ENCODE measurements at regions not wholly inside any gene's neighbourhood (a gene's known extent, or its start where the extent isn't known, plus 50 kb on each side); places are given as distances from the start of the nearest gene placed in this dataset.
A peak's percentile ranks its signal among the peaks of the same experiment; 100 is the strongest.

DNA sequence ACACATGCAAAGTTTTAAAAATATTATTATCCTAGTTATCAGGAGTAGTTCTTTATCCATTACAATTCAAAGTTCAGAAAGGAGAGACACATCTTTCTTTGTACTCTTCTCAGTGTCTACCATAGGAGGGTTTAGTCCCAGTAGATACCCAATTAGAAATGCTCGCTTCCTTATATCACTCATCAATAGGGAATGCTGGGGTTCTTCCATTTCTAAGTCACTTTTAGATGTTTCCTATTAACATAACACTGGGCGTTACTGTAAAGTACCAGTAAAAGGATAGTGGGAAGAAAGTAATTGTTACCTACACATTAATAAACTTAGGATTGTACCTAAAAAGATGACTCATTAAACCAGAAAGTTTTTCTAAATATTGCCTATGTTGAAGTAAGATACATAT, 348.3 kb upstream of the CDH6 start:
- no peak for DNase-seq

DNA sequence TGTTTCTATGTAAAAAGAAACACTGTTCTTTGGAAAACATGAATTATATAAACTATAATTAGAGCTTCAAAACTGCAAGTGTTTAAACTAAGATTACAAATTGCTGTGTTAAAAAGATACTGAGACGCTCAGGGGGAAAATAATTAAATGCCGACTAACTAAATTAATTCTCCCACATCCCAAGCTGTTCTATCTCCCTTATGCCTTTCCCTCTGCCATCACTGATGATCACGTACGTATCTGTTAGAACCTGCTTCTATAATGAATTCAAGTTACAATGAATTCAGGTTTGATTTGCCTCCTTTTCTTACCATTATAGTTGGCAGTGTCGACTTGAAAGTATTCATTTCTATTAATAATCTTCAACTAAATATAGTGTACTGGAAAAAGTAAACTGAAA, 349.9 kb upstream of the CDH6 start:
- no peak for DNase-seq

DNA sequence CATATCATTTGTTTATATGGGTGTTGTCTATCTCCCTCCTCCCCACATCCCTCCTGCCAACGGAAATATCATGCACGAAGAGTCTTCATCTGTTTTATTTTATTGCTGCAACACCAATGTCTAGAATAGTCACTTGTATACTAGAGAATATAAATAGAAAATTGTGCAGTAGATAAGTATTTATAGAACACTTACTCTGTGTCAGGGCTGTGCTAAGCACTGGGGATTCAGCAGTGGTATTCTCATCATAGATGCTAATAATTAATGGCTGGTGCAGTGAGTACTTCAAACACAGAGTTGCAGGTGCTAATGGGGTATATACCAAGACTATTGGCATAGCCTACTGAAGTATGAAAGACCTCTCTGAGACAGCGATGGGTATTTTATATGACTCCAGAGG, 353.5 kb upstream of the CDH6 start:
- no peak for DNase-seq

DNA sequence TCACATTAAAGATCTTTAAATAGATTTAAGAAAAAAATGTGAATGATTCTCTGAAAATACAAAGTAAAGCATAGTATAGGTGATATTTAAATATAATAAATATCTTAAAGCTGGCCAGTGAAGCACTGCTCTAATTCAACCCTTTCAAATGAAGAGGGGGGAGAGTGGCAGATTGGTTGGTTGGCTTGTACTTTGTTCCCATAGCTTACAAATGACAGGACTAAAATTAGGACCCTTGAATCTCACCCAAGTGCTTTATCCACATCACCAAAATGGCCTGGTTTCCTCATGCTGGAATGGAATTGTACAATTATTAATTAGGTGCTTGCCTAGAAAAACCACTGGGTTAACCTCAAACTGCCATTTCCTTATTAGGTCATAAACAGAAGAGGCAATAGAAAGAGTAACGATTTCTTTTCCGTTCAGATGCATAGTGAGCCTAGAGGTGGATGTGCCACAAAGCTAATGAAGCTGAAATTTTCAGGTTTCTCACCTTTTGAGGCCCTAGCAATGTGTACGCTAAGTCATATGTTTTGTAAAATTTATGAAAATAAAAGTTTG, 354.5 kb upstream of the CDH6 start:
- no peak for DNase-seq

DNA sequence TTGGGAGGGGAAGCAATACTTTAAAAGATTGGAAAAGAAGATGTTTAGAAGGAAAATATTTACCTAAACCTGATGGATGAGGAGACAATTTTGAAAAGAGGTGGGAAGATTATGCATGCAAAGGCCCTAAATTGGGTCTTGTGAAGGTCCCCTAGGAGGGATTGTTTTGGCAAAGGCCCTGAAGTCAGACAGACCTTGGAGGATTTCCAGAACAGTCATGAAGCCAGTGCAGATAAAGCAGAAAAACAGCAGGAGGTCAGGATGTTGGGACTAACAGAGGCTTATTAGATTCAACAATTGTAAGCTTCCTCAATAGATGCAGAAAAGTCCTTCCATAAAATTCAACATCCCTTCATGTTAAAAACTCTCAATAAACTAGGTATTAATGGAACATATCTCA, 361.0 kb upstream of the CDH6 start:
- DNase-seq: no peak

DNA sequence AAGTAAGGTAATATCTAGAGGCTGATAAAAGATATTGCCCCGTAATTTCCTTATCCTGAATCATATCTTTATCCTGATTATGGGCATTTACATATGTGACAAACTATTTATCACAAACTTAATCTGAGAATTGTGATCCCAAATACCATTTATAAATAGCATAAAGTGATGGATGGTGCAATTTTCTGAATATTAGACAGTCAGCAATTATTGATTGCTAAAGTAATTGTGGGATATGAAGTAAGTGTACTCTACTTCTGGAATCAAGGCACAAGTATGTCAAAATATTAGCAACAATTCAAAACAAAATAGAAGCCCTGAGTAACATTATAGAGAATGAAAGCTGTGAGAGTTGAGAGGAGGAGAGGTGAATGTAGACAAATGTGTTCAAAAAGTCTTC, 361.9 kb upstream of the CDH6 start:
- no peak for DNase-seq

DNA sequence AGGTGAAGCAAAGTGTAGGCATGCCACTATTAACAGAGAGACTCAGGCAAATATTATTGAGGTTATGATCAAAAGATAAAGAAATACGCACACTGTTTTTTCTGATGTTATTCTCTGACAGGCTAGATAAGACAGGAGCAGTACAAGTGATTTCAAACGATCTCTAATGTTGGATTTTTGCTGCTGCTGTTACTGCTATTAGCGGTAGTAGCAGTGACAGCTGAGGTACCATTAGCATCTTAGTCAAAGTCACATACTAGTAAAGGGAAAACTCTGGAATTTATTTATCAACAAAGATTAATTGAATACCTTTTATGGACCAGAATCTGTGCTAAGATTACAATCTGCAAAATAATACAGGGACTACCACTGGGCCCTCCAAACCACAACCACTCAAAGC, 362.4 kb upstream of the CDH6 start:
- DNase-seq: no peak

DNA sequence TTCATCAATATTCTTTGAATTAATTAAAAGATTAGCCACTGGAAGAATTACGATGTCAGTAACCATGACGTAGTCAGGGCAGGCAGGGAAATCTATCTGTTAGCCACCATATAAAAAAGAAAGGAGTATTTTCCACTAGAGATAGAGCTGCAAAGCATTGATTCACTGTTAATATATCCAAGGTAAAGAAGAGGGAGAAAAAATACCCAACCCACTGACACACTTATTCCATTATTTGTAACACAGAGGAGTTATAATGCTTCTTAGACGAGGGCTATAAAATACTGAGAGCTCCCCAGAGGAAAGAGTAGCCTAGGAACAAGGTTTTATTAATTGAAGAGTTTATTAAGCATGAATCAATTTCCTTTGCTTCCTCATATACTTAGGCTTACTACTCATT, 382.2 kb upstream of the CDH6 start:
- DNase-seq: no peak

DNA sequence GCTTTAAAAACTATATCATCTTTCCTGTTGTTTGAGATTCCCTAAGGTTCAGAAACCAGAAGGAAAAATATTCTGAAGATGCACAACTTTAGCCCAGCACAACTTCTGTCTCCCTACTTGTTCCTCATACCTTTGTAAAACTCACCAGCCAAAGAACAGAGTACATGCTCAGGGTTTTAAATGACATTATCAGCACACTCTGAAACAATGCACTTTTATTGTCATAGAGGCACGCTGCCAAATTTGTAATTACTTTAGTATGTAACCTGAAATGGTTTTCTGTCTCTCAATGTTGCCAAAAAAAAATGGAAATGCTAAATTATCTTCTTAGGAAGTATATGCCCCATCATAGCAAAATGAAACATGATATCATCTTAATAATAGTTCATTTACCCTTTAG, 383.6 kb upstream of the CDH6 start:
- no peak for DNase-seq

DNA sequence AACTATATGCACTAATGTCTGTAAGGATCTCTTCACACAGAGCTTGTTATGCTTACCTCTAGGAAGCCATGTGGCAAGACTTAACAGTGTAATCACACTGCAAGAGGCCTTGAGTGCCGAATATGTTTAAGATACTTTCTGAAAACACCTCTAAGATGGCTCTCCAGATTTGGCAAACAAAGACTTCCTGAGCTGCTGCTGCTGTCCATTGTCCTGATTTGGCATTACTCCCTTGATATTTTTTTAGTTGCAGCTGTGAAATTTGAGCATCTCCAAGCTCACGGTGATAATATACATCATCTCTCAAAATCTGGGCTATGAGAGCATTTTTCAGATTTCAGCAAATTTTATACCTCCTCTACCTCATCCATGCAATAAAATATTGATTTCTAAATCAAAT, 384.5 kb upstream of the CDH6 start:
- no peak for DNase-seq

DNA sequence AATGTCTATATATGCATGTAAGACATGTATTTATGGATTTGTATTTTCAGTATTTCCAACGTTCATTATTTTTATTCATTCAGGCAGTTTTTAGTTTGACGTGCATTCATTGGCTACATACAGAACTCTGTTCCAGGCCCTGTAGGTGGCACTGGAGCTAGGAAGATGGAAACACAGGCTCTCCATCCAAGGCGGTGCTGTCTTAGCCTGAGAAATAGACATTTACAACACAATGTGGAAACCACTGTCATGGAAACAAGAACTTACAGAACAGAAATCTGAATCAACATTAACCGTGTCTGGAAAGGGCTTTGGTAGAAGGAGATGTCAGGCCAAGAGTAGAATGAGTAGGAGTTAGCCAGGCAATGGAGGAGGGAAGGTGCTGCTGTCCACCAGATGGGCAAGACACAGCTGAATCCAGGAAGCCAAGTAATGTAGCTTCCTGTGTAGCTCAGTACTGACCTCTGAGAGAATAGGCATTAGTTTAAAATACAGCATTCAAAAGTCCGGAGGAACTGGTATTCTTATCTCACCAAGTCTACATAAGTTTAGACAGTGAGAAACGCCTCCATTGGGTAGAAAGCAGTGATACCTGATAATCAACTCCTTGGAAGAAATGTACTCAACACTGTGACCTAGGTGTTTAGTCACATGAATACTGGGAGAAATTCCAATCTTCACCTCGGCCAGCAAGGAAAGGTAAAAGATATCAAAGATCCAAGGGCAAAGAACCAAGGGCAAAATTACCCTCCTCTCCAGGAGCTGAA, 388.6 kb upstream of the CDH6 start:
- no peak for DNase-seq

DNA sequence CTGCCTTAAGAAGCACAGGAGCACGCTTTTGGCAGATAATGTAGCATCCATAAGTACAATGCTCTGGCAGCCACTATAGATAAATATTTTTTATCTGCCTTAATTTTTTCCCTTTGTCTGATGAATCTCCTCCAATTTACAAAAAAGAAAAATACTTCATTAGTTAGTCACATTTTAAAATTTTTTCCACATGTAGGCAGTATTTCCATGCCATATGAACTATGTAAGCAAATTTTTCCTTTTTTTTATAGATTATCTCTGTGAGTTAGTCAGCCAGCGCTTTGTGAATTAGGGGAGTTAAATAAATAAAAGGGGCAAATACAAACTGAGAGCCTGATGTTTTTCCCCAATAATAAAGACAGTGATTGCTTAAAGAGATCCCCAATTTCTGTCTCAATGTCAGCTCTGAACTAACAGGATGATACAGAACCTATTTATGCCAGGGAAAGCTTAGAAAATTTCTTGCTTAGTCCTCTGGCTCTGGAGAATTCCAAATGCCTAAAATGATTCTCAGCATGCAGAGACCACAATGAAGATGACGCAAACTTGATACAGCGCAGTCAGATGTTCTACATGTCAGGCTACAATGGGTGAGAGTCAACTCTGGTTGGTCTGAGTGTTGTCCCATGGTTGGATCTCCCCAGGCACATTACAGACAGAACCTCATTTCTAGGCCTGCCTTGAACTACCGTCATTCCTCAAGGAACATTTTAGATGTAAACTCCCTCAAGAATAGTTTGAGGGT, 390.4 kb upstream of the CDH6 start:
- DNase-seq: peak; percentile 1

DNA sequence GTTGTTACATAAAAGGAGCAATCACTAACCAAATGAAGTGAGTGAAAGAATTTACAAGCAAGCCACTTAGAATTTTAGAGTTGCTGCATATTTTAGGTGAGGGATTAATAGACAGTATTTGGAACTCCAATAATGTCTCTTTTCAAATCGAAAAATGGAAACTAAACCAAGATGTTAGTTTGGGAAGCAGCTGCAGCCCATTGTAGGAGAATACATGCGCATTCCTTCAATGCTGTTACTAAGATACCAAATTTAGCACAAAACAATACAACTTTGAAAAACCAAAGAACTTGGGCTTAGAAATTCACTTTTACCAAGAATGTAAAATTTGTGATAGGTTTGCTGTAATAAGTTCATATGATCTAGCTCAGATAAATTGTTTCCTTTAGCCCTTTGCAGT, 411.8 kb upstream of the CDH6 start:
- DNase-seq: no peak

DNA sequence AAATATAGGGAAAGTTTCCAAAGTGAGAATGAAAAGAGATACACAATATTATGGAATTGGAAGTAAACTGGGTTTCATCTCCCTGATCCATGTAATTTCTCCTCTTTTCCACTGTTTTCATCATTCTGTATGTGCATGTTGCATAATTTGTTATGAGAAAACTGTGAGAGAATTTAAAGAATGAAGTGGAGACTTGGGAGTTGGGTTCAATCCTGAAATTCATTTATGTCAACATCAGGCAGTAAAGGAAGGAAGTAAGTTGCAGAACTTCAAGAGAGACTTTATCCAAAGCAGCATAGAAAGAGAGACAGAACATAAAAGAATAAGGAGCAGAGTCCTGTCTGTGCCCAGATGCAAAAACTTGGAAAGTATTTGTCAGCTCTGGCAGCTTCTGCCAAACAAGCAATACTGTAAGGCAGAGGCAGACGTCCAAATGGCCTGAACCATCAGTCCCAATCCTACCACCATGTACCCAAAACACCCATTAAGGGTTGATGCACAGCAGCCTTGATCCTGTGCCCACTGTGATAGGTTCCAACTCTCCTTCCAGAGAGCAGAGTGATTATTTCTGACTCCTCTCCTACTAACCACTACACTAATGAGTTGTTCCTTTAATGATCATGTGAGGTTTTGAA, 425.3 kb upstream of the CDH6 start:
- DNase-seq: peak; percentile 1

DNA sequence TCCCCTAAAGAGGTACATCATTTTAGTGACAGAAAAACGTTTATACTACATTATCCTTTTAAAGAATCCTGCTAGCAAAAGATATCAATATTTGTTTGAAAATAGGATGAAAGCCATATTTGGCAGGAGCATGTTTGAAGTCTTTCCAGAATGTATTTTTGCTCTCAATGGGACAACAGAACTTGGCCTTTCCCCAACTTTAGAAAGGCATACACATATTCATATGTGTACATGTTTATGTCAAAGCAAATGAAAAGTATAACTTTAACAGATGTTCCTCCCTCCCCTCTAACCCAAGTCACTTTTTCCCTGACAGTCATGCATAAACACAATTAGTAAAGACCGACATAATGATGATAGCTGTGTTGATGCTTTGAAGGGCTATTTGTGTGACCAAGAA, 427.8 kb upstream of the CDH6 start:
- no peak for DNase-seq

DNA sequence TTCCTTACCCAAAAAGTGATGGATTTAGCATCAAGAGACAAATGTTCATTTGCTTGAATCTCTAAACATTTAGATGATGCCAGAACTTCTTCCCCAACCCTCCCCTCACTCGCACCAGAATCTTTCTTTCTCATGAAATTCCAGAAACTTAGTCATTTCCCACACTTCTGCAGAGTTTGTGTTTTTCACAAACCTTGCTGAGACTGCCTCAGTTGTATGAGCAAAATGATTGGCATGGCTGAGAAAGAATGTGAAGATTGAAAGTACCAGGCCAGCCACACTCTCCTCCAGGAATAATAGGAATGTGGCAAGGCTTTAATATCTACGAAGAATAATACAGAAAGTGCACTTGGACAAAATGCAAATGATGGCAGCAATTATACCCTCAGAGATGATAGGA, 428.3 kb upstream of the CDH6 start:
- DNase-seq: peak; percentile 7

DNA sequence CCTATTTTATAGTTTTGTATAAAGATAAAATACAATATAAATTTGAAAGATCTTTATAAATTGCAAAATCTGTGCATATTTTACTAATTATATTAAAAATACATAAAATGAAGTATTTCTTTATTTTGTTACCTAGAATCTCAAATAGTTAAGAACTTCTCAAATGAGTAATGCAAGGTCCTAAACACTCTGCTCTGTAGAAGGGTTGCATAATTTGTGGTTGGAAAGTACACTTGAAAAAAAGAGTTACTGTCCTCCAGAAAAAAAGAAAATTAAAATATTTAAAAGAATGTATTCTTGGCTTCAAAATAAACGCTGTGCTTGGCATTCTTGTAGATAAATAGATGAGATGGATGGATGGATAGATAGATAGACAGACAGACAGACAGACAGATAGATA, 428.8 kb upstream of the CDH6 start:
- DNase-seq: no peak

DNA sequence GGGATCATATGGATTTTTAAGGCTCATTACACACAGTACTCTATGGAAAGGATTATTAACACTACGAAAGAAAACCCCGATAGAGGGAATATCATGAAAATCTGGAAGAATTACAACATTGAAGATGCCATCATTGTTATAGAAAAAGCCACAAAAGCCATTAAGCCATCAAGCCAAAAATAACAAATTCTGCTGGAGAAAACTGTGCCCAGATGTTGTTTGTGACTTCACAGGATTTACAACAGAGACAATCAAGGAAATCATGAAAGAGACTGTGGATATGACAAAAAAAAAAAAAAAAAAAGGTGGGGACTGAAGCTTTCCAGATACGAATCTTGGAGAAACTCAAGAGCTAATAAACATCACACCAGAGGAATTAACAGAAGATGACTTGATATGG, 433.8 kb upstream of the CDH6 start:
- no peak for DNase-seq

DNA sequence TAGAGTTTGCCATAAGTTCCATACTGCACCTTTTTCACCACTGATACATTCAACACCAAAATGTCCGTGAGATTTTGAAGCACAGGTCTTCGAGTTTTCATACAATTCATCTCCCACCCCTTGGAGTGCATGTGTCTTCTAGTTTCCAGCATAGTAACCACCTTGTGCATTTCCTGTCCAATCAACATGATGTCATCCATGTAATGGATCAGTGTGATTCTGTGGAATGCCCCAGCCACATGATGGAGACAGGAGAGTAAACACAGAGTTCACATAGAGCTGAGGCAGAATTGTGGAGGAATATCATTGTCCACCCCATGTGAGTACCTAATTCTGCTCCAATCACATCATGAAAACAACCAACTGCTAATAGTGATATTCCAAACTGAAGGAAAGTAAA, 441.5 kb upstream of the CDH6 start:
- no peak for DNase-seq

DNA sequence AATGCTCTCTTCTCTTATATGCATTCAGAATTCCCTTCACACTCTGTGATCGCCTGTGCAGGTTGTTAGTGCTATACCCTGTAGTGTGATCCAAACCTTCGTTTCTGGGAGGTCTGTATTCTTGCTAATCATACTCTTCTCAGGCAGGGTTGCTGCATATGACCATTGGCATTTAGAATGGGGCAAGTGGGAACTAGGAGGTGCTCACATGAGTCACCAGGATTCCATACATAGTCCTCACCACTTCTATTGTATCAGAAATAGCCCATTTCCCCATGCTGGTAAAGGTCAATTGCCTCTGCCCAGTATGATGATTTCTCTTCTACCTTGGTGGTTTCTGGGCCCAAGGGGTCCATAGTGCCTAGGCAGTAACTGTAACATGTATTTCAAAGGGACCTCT, 443.5 kb upstream of the CDH6 start:
- DNase-seq: no peak

DNA sequence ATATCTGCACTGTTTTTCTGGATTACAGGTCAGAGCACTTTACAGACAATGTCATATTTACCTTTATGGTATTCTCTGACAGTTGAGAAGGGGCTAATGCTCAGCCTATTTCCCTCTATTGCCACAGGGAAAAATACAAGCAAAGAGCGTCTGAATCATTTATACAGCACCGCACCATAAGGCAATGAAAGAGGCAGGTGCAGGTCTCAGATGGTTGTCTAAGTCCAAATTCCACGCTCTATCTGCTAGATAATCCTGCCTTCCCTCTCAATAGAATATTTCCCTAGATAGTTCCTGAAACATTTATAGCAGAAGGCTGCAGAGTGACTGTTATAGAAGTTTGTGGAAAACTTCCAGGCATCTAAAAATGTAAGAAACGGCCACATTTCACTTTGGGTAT, 446.1 kb upstream of the CDH6 start:
- no peak for DNase-seq

DNA sequence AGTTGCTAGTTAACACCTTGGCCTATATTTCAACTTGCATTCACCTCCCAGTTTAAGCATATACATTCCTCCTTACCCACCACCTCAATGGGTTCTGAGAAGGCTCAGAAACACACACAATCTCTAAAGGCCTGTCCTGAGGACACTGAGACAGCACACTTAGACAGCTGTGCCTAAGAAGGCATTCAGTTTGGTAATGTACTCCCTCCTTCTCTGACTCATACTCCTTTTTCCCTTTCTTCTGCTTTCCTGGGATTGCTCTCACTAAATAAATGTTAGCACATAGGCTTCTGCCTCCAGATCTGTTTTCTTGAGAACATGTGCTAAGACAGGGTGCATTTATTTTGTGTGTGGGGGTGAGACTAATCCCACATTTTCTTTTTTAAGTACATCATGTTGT, 456.8 kb upstream of the CDH6 start:
- DNase-seq: no peak

DNA sequence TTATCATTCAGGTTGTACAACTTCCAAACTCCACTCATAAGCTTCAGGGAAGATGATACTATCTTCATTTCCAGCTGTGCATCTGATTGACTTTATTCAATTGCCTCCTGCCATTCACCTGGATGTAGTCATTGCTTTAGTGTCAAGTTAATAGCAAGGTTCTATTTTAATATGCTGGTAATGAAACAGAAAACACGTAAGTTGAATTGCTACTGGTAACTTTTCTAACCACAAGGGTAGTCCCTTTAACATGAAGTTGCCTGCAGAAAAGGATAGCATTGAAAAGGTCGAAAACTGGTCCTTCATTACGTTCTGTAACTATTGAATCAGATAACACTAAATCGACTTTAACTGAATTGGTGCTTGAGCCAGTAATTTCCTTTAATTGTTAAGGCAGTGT, 459.4 kb upstream of the CDH6 start:
- no peak for DNase-seq

DNA sequence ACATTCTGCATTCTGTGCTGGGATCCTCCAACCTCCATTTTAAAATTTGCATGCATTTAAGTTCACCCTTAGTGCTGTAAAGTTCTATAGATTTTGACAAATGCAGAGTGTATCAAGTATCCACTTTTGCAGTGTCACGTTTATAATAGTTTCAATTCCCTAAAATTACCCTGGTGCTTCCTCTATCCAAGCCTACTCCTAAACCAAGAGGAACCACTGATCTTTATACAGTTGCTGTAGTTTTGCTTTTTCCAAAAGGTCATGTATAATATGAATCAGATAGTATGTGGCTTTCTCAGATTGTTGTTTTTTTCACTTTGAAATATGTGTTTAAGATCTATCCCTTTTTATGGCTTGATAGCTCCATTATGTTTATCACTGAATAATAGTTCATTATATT, 468.4 kb upstream of the CDH6 start:
- no peak for DNase-seq
